ENCODE measurements at regions not wholly inside any gene's neighbourhood (a gene's known extent, or its start where the extent isn't known, plus 50 kb on each side); places are given as distances from the start of the nearest gene placed in this dataset.
"Not testable (repeated sequence)": the region's sequence is repeated elsewhere in the genome, so short reads cannot be mapped to it uniquely, and the experiment has no call there.

DNA sequence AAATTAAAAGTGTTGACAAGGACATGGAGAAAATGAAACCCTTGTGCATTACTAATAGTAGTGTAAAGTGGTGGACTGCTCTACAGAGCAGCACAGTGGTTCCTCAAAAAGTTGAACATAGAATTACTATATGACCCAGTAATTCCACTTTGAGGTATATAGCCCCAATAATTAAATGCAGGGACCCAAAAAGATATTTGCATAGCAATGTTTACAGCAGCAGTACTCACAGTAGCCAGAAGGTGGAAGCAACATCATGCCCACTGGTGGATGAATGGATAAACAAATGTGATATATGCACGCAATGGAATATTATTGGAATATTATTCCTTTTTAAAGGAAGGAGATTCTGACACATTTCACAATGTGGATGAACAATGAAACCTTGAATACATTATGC, 121.3 kb downstream of the POTEH start:
- TF ChIP-seq, protein P1, sequence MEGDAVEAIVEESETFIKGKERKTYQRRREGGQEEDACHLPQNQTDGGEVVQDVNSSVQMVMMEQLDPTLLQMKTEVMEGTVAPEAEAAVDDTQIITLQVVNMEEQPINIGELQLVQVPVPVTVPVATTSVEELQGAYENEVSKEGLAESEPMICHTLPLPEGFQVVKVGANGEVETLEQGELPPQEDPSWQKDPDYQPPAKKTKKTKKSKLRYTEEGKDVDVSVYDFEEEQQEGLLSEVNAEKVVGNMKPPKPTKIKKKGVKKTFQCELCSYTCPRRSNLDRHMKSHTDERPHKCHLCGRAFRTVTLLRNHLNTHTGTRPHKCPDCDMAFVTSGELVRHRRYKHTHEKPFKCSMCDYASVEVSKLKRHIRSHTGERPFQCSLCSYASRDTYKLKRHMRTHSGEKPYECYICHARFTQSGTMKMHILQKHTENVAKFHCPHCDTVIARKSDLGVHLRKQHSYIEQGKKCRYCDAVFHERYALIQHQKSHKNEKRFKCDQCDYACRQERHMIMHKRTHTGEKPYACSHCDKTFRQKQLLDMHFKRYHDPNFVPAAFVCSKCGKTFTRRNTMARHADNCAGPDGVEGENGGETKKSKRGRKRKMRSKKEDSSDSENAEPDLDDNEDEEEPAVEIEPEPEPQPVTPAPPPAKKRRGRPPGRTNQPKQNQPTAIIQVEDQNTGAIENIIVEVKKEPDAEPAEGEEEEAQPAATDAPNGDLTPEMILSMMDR (IDR thresholded peaks at IDR 0.05): peak in 1 of 3 experiments; percentile 37
- TF ChIP-seq POLR2A (IDR thresholded peaks at IDR 0.05): not testable (repeated sequence)
